ENCODE measurements at regions not wholly inside any gene's neighbourhood (a gene's known extent, or its start where the extent isn't known, plus 50 kb on each side); places are given as distances from the start of the nearest gene placed in this dataset.

- no peak for TF ChIP-seq CTCF (IDR thresholded peaks at IDR 0.05; ENCODE audit: extremely low read depth, insufficient read depth, missing control alignments)
- in situ Hi-C loops (cut with MboI; ENCODE audit: low pct_unique_long_range_greater_than_20kb, low sequenced_read_pairs, unreplicated experiment) = loop anchor here (25.0 kb wide), 1 partner anchor 208 kb away; the partner anchor contains the start of genes LRCOL1 and P2RX2
- no peak for DNase-seq (ENCODE audit: low spot score)
Observed at GRCh38 chr12:132403636-132404434, 74.4 kb upstream of the GALNT9 start.

- no peak for TF ChIP-seq CTCF (IDR thresholded peaks at IDR 0.05; ENCODE audit: extremely low read depth, insufficient read depth, missing control alignments)
- in situ Hi-C loops (cut with MboI; ENCODE audit: low pct_unique_long_range_greater_than_20kb, low sequenced_read_pairs, unreplicated experiment) = loop anchor here (25.0 kb wide), 1 partner anchor 209 kb away; the partner anchor contains the start of genes LRCOL1 and P2RX2
- no peak for DNase-seq (ENCODE audit: low spot score)
Observed at GRCh38 chr12:132402831-132403416, 73.5 kb upstream of the GALNT9 start.

GRCh38 chr12:132401982-132402381 lies 72.6 kb upstream of the GALNT9 start:
- in situ Hi-C loops (cut with MboI; ENCODE audit: low pct_unique_long_range_greater_than_20kb, low sequenced_read_pairs, unreplicated experiment) = loop anchor here (25.0 kb wide), 1 partner anchor 210 kb away; the partner anchor contains the start of genes LRCOL1 and P2RX2
- no peak for TF ChIP-seq CTCF (IDR thresholded peaks at IDR 0.05; ENCODE audit: extremely low read depth, insufficient read depth, missing control alignments)
- DNase-seq (ENCODE audit: low spot score) = no peak

GRCh38 chr12:132400011-132400641 lies 70.7 kb upstream of the GALNT9 start:
- TF ChIP-seq CTCF (IDR thresholded peaks at IDR 0.05; ENCODE audit: extremely low read depth, insufficient read depth, missing control alignments) = no peak
- in situ Hi-C loops (cut with MboI; ENCODE audit: low pct_unique_long_range_greater_than_20kb, low sequenced_read_pairs, unreplicated experiment) = loop anchor here (25.0 kb wide), 1 partner anchor 212 kb away; the partner anchor contains the start of genes LRCOL1 and P2RX2
- no peak for DNase-seq (ENCODE audit: low spot score)

- no peak for TF ChIP-seq CTCF (IDR thresholded peaks at IDR 0.05; ENCODE audit: extremely low read depth, insufficient read depth, missing control alignments)
- DNase-seq (ENCODE audit: low spot score) = no peak
- in situ Hi-C loops (cut with MboI; ENCODE audit: low pct_unique_long_range_greater_than_20kb, low sequenced_read_pairs, unreplicated experiment) = loop anchor here (25.0 kb wide), 1 partner anchor 213 kb away; the partner anchor contains the start of genes LRCOL1 and P2RX2
Observed at GRCh38 chr12:132399092-132400010, 70.0 kb upstream of the GALNT9 start.
